ENCODE measurements at regions not wholly inside any gene's neighbourhood (a gene's known extent, or its start where the extent isn't known, plus 50 kb on each side); places are given as distances from the start of the nearest gene placed in this dataset.

DNA sequence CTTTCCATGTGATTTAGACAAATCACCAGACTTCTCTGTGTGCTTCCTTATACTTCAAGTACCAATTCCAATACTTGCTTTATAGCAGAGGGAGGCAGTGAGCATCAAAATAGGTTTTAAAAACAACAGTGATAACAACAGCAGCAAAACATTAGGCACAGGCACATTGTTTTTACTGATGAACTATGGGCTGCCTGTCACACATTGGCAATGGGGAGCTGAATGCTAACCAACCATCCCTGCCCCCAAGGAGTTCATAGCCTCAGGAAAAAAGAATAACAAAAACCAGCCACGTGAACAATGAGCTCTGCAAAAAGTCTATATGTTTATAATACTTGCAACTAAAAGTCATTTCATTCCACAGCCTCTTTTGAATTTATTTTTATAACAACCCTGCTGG lies 287.9 kb upstream of the TRIB2 start:
- DNase-seq (ENCODE audit: low read depth, low spot score) = no peak
- no peak overlapping the region for H3K4me3 ChIP-seq (ENCODE audit: low read length)

DNA sequence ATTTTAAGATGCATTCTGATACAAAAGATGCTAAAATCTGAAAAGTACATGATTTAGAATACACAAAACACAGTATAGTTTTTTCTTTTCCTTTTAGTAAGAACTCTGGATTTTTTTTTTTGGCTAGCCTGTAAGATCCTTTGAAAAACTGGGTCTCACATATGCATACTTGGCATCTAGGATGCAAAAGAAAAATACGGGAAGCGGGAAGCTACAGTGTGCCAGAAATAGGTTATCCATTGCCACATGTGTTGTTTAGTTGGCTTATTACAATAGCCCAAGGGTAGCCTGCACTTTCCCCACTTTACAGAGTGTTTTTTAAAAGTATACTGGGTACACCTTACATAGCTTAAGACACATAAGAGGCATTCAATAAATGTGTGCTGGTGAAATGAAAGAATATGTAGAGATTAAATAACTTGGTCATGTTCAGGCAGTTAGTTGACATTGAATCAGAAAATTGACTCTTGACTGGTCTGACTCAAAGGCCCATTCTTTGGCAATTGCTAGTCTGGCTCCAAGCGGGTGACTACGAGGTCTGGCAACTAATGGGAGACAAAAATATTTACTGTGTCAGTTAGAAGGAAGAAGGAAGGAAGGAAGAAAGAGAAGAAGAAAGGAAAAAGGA lies 286.8 kb upstream of the TRIB2 start:
- DNase-seq (ENCODE audit: low read depth, low spot score) = no peak
- H3K4me3 ChIP-seq (ENCODE audit: low read length) = no peak overlapping the region

DNA sequence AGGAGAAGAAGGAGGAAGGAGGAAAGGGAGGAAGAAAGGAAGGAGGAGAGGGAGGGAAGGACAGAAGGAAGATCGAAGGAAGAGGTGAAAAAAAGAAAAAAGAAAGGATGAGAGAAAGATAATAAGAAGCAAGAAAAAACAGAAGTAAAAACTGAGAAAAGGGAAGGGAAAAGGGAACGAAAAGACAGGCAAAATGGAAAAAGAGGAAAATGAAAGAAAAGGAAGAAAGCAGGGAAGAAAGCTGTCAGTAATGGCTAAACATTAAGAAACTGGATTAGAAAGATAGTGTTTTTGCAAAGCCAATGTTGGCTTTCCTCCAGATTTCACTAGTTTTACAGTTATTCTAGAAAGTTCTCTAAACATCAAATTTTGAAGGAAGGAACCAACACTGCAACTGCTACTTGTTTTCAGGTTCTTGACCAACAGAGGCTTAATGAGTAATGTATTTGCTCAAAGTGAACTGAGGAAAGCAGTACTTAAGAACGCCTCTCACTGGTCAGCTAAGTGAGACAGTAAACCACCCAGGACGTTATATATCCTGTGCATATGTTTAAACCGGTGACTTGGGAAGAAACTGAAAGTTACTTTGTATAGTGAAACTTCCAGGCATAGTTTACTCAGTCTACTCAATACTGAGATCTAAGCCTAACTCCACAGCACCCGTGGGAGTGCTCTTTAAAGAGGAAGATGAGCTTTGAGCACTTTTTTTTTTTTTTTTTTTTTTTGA lies 286.2 kb upstream of the TRIB2 start:
- DNase-seq (ENCODE audit: low read depth, low spot score) = no peak
- no peak overlapping the region for H3K4me3 ChIP-seq (ENCODE audit: low read length)

DNA sequence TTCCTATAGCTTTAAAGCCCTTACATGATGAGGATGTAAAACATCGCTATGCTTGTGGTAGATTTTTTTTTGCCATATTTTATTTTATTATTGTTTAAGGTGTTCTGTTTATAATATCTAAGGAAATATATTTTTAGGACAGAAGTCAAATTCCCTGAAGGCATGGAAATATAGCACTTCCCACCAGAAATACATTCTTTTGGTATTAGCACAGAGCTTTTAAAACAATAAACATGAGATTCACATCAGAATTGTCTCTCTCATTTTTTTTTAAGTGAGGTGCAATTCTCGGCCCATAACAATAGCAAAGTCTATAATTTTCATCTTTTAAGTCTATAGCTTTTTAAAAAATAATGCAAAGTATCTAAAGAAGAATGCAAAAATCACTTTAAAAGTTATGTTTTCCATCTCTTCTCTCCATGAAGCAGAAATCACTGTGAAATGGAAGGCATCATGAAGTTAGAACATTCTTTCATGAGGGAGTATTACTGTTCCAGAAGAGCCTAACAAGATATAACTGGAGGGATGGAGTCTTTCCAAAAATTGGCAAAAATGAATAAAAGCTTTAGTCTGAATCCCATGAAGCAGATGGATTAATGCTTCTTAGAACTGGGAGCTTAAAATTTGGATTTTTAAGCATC lies 283.6 kb upstream of the TRIB2 start:
- no peak overlapping the region for H3K4me3 ChIP-seq (ENCODE audit: low read length)
- DNase-seq (ENCODE audit: low read depth, low spot score) = no peak

DNA sequence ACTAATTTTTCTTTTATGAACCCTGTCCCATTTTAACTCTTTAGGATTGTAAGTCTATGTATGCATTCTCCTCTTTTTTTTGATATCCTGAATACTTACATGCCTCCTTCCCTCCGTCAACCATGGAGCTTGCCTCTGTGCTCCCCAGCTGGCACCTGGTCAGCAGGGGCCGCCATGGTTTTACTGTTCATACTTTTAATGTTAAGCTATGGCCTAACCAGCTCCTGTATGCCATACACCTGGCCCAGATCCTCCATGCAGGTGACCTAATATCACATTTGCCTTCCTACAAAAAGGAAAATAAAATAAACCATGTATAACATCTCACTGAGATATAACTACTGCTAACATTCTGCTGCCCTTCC lies 283.1 kb upstream of the TRIB2 start:
- DNase-seq (ENCODE audit: low read depth, low spot score) = no peak
- no peak overlapping the region for H3K4me3 ChIP-seq (ENCODE audit: low read length)

DNA sequence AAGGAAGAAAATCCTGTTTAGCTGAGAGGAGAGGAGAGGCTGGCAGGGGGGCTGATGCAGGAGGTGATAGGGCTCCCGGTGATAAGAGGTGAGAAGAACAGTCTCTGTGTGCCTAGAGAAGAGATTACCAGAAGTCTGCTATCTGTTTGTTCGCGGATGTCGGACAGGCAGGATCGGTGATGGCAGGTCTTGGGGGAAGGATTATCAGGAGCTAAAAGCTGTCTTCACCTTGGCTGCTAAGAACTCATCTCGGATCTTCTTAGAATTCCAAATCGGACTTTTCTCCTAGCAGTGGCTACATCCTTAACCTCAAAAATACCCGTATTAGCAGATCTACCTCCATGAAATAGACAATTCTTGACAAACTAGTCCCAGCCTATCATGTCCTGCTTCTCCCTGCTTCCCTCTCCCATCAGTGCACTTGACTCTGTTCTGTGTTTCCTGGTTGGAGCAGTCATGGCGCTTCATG lies 282.1 kb upstream of the TRIB2 start:
- no peak overlapping the region for H3K4me3 ChIP-seq (ENCODE audit: low read length)
- no peak for DNase-seq (ENCODE audit: low read depth, low spot score)

DNA sequence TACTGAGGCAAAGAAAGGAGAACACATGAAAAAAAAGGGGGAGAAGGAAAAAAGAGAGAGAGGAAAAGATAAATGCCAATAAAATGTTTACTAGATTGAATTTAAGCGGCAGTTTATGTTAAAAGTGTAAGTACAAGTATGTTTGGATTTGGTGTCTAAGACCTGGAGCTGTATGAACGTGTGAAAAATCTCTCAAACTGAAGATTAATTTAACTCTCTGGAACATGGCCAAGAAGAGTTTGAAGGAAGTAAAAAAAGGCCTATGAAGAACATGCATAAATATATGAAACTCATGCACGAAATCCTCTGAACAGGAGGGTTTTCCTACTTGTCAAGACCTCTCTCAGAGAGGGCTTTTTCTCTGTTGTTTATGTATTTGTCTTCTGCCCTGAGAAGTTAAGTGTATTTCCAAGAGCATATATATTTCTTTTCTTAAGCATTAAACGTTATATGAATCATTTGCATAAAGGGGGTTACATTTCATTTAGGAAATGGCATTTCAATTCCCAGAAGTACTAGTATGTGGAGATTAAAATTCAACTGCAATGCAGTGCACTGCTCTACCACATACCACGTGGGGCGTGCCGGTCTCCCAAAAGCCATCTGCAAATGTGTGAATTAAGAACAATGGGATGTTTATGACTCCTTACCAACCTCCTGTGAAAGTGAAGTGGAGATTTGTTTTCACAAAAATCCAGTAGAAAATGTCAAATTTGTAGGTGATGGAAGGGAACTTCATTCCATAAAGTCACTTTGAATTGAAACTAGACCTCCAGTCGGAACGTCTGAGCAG lies 281.1 kb upstream of the TRIB2 start:
- no peak for DNase-seq (ENCODE audit: low read depth, low spot score)
- H3K4me3 ChIP-seq (ENCODE audit: low read length) = no peak overlapping the region

DNA sequence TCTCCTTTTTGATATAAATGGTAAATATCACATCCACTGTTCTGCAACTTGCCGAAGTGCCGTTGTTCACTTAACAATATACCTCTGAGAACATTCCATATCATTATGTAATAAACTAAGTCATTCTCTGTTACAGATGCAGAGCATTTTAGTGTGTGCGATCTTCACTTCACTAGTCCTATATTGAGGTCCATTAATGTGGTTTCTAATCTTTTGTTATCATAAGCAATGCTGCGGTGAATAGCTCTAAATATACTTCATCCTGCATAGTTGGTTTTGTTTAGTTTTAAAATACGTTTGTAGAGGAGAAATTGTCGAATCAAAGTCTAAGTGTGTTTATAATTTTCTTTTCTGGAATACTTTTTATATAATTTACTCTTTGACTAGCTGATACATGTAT lies 280.3 kb upstream of the TRIB2 start:
- DNase-seq (ENCODE audit: low read depth, low spot score) = no peak
- H3K4me3 ChIP-seq (ENCODE audit: low read length) = no peak overlapping the region

DNA sequence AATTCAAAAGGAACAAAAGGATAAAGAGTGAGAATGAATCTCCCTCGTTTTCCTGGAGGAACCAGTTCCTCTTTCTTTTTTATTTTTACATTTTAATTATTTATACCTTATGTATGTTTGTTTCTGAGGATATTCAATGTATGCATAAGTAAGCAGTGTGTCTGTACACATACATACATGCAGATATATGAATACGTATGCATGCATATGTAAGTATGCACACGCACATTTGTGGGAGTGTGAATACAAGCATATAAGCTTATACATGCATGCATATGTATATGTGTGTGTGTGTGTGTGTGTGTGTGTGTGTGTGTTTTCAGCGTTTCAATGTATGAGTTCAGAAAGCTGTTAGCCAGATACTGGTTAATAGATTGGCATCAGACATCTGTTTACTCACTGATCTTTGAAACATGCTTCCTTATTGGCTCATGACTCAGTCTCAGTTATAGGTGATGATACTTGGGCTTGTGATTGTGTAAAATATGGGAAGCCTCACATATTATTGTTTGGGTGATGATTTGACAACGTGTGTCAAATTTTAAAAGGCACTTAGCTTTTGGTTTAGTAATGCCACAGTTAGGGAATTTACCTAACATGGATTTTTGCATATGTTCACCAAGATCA lies 279.7 kb upstream of the TRIB2 start:
- DNase-seq (ENCODE audit: low read depth, low spot score) = no peak
- H3K4me3 ChIP-seq (ENCODE audit: low read length) = no peak overlapping the region

DNA sequence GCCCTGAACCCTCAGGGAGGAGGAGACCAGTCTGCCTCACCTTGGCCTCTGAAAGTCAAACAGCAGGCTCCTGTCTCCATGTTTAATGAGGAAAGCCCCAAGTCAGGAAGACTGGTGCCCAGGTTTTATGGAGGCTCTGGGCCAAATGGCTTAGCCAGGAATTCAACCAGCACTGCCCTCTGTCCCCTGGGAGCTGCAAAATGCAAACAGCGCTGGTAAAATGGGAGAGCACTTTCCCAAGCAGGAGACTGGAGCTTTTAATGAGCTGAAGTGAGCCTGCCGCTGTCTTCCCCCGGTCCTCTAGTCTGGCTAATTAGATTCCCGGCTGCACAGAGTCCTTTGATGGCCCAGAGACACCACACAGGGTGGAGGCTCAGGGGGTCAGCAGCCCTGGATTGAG lies 276.0 kb upstream of the TRIB2 start:
- no peak overlapping the region for H3K4me3 ChIP-seq (ENCODE audit: low read length)
- no peak for DNase-seq (ENCODE audit: low read depth, low spot score)

DNA sequence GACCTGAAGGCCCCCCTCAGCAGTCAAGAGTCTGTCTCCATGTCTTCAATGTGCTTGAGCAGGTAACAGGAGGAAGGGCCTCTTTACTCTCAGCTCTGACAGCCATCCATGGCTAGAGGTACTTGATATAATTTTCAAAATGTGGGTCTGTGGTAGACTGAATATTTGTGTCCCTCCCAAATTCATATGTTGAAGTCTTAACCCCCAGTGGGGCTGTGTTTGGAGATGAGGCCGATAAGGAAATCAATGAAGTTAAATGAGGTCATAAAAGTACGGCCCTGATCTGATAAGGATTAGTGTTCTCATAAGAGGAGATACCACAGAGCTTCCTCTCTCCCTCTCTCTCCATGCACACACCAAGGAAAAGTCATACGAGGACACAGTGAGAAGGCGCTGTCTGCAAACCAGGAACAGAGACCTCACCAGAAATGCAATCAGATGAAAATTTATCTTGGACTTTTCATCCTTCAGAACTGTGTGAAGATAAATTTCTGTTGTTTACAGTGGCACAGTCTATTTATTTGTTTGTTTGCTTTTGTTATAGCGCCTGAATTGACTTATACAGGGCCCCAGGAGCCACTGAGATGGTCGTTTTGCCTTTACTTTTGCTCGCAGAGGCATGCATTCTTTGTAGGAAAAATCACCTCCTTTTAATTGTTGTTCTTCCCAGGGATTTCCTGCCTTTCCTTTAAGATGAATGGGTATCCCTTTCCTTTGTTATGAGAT lies 274.8 kb upstream of the TRIB2 start:
- no peak overlapping the region for H3K4me3 ChIP-seq (ENCODE audit: low read length)
- DNase-seq (ENCODE audit: low read depth, low spot score) = no peak

DNA sequence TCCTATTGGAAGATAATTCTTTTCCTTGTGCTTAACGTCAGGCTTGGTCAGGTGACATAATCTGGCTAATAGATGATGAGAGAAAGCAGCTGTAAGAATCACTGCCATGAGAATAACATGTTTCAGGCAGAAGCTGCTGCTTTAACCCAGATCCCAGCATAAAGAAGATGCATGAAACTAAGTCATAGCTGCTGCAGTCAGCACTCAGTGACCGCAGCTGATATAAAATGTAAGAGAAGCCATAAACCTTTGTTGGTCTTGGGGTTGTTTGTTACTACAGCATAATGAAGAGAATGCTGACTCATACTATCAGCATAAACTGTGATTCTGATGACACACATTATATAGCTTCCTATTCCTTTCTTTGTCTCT lies 274.3 kb upstream of the TRIB2 start:
- no peak overlapping the region for H3K4me3 ChIP-seq (ENCODE audit: low read length)
- no peak for DNase-seq (ENCODE audit: low read depth, low spot score)

DNA sequence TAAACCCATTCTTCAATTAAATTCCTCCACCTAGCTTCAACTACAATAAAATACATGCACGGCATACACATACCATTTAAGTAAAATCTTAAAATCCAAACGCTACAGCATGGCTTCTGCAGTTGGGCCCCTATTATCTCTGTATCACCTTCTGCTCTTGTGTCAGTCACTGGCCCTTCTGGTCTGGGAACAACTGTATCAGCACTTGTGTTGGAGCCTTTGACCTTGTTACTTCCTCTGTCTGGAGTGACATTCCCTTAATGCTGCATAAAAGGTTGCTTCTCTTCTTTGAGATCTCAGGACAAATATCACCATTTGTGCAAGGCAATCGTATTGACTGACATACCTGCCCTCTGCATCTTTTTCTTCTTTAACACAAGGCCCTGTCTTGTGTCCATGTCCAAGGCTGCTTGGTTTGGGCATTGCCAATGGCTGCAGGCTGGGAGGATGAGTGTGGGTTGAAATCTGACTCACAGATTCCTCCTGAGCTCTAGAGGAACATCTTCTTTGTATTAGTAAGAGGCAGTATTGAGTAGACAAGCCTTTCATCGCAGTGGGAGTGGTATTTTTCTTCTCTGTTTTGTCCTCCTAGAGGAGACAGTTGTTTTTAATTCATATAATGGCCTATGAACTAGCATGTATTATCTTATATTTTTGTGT lies 267.8 kb upstream of the TRIB2 start:
- H3K4me3 ChIP-seq (ENCODE audit: low read length) = no peak overlapping the region
- DNase-seq (ENCODE audit: low read depth, low spot score) = no peak

DNA sequence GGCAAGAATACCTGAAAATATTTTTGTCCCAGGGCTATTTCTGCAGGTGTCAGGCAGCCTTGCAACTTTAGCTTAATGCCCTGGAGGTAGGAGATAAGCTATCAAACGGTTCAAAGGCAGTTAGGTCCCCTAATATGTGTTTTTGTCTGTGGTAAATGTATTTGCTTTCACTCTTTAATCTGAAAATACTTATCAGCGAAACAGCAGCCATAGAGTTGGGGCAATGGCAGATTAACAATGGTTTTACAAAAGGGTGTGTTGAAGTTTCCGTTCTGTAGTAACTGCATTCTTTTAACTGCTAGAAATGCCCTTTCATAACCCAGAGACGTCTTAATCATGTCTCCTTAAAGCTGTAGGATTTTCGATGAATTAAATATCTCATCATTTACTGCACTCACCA lies 265.0 kb upstream of the TRIB2 start:
- DNase-seq (ENCODE audit: low read depth, low spot score) = peak; percentile 81
- peak overlapping the region; percentile 39 for H3K4me3 ChIP-seq (ENCODE audit: low read length)

DNA sequence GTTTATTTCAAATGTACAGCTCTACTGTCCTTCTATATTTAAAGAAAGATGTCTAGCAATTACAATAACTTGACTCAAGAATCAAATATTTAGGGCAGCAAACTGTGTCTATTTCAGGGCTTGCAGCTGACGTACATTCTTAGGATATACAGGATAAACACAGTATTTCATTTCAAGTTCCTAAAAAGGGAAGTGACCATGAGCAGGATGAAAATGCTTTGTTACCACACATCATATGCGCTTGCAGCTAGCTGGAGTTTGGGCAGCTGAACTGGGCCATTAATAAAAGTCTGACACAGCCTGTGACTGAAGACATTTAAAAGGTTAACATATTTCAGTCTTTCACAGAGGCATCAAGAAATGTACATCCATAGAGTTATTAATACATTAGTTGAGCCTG lies 264.6 kb upstream of the TRIB2 start:
- H3K4me3 ChIP-seq (ENCODE audit: low read length) = peak overlapping the region; percentile 39
- DNase-seq (ENCODE audit: low read depth, low spot score) = no peak

DNA sequence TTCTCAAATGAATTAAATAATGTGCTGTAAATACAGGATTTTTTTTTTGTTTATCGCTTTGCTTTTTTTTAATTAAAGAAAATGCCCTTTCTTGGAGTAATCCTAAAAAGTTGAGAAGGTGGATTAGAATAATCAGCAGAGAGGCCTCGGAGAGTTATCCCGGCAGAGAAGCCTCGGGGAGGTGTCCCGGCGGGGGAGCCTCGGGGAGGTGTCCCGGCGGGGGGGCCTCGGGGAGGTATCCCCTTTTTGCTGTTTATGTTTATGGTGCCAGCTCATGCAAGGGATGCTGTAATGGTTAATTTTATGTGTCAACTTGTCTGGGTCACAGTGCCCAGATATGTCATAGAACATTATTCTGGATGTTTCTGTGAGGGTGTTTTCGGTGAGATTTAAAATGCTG lies 263.0 kb upstream of the TRIB2 start:
- no peak for DNase-seq (ENCODE audit: low read depth, low spot score)
- no peak overlapping the region for H3K4me3 ChIP-seq (ENCODE audit: low read length)

DNA sequence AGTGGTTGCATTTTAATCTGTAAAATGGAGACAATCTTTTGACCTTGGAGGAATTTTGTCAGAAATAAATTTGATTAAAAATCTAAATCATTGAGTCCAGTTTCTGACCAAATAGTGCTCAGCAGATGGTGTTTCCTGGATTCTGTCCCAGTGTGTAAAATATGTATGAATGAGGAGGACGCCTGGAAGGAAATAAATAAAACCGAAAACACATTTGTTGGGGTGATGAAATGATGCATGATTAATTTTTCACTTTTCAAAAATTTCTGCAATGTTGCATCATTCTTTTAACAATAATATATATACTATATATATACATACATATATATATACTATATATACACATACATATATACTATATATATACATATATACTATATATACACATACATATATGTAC lies 261.1 kb upstream of the TRIB2 start:
- no peak for DNase-seq (ENCODE audit: low read depth, low spot score)
- H3K4me3 ChIP-seq (ENCODE audit: low read length) = no peak overlapping the region

DNA sequence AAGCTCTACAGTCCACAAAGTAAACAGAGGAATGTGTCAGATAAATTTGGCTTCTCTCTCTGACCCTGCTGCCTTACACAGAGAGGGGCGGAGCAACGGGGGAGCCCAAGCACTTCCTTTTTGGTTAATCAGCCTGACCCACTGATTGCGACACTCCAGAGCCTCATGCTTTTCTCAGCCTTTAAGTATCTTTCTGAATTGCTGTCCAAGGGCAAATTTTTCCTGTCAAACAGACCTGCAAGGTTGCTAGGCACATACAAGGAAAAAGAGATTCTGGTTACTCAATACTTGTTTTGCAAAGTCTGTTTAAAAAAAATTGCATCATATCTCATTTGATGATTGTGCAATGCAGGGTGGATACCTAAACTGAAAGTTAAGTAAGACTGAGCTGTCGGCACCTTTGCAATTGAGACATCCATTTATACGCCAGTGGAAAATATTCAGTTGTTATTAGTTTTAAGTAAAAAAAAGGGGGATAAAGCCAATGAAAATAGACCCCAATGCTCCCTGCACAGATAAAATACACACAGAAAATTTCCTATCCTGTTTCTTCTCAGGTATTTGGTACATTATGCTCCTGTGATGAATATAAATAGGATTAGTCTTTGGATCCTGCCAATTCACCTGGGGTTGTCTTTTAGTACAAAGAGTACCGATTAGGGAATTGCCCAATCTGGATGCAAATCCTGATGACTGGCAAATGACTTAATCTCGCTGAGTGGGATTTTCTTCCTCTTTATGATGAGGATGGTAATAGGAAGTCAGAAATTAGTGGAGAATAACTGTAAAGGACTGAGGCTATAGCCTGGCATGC lies 260.2 kb upstream of the TRIB2 start:
- H3K4me3 ChIP-seq (ENCODE audit: low read length) = peak overlapping the region; percentile 0; the same call in 1 of the 2 replicates
- DNase-seq (ENCODE audit: low read depth, low spot score) = no peak
